ENCODE measurements at regions not wholly inside any gene's neighbourhood (a gene's known extent, or its start where the extent isn't known, plus 50 kb on each side); places are given as distances from the start of the nearest gene placed in this dataset.
A peak's percentile ranks its signal among the peaks of the same experiment; 100 is the strongest.

GRCh38 chr10:92751827-92752226 lies 62.1 kb downstream of the HHEX start:
- peaks cover 73% of the 10 kb centered on the region for H3K4me1 Mint-ChIP-seq
- Histone ChIP-seq H4K20me1 (ENCODE audit: insufficient read depth, low read length) (no peaks in the 10 kb centered on the region), H3K9ac (ENCODE audit: insufficient read depth, low read length, poor library complexity, severe bottlenecking) (no peak overlapping the region), H3K27ac (ENCODE audit: low read depth in 1 of 2, low read length in 2 of 2) (no peak overlapping the region), H3K79me2 (ENCODE audit: insufficient read depth, low read length) (no peaks in the 10 kb centered on the region), H2AFZ (ENCODE audit: insufficient read depth, low read depth, low read length, poor library complexity, severe bottlenecking) (no peak overlapping the region), H3K9me3 (replicated peaks in 1 of 2; ENCODE audit: control insufficient read depth in 1 of 2, insufficient read depth in 1 of 2, low read length in 2 of 2) (no peaks in the 10 kb centered on the region), H3K4me2 (replicated peaks; ENCODE audit: extremely low read depth, low read length, poor library complexity, severe bottlenecking) (no peak overlapping the region), H3K27me3 (ENCODE audit: control insufficient read depth in 2 of 2, insufficient read depth in 2 of 2, low read length in 2 of 2) (no peaks in the 10 kb centered on the region), H3K4me3 (replicated peaks in 1 of 3; ENCODE audit: low read depth in 2 of 3, low read length in 3 of 3) (no peak overlapping the region), H3K4me1 (ENCODE audit: control insufficient read depth in 1 of 2, insufficient read depth in 2 of 2, low read length in 2 of 2) (peaks cover 66 to 70% of the 10 kb centered on the region in 2 donors), H3K36me3 (replicated peaks in 1 of 2; ENCODE audit: control insufficient read depth in 1 of 2, insufficient read depth in 2 of 2, low read length in 2 of 2) (no peaks in the 10 kb centered on the region)
- H3K4me3 Mint-ChIP-seq: no peak overlapping the region
- peaks cover 1 to 4% of the 10 kb centered on the region in 2 donors for H3K36me3 Mint-ChIP-seq
- WGBS (ENCODE audit: insufficient coverage): no CpG with 5 or more reads among the region's 2 CpGs
- H3K27ac Mint-ChIP-seq: no peak overlapping the region
- TF ChIP-seq CTCF (IDR thresholded peaks at IDR 0.05): no peak
- DNase-seq: no peak
- H3K9me3 Mint-ChIP-seq: peaks cover 0 to 3% (median 0%) of the 10 kb centered on the region in 7 donors
- intact Hi-C loops (cut with micrococcal nuclease): loop anchor here in 1 of 2 donors (10.0 kb wide), 1 partner anchor 57 kb away; no protein-coding TSS in a partner anchor
- peaks cover 1 to 5% (median 3%) of the 10 kb centered on the region in 3 donors for H3K27me3 Mint-ChIP-seq (ENCODE audit: low read depth in 3 of 3)

DNA sequence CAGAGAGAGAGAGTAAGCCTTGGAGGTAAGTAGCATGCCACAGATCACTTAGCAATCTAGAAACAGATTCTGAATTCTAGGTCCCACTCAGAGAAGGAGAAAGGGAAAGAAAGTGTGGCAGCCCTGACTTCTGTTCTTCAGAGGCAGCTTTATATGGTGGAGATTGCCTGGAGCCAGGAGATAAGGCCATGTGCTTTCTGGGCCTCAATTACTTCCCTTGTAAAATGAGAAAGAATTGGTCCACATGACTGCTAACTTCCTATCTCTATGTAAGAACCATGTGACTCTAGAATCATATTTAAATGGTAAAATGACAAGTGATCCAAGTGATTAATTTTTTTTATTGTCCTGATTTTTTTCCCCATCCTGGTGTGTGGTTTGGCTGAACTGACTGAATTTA lies 64.1 kb downstream of the HHEX start:
- no peaks in the 10 kb centered on the region for H3K36me3 ChIP-seq (replicated peaks in 1 of 2; ENCODE audit: control insufficient read depth in 1 of 2, insufficient read depth in 2 of 2, low read length in 2 of 2)
- no peak for DNase-seq
- peak overlapping the region in 1 of 7 donors; percentile 40 for H3K27ac Mint-ChIP-seq
- H3K27me3 ChIP-seq (ENCODE audit: control insufficient read depth in 2 of 2, insufficient read depth in 2 of 2, low read length in 2 of 2): no peaks in the 10 kb centered on the region
- no peak overlapping the region for H3K4me3 ChIP-seq (replicated peaks in 1 of 3; ENCODE audit: low read depth in 2 of 3, low read length in 3 of 3)
- peaks cover 73% of the 10 kb centered on the region for H3K4me1 Mint-ChIP-seq
- peaks cover 0 to 4% of the 10 kb centered on the region in 2 donors for H3K36me3 Mint-ChIP-seq
- intact Hi-C loops (cut with micrococcal nuclease): loop anchor here in 1 of 2 donors (10.0 kb wide), 1 partner anchor 59 kb away; no protein-coding TSS in a partner anchor
- peaks cover 0 to 3% (median 0%) of the 10 kb centered on the region in 7 donors for H3K9me3 Mint-ChIP-seq
- no peaks in the 10 kb centered on the region for H4K20me1 ChIP-seq (ENCODE audit: insufficient read depth, low read length)
- H3K79me2 ChIP-seq (ENCODE audit: insufficient read depth, low read length): no peaks in the 10 kb centered on the region
- peaks cover 1 to 5% (median 3%) of the 10 kb centered on the region in 3 donors for H3K27me3 Mint-ChIP-seq (ENCODE audit: low read depth in 3 of 3)
- no peak overlapping the region for H3K4me3 Mint-ChIP-seq
- H3K9me3 ChIP-seq (replicated peaks in 1 of 2; ENCODE audit: control insufficient read depth in 1 of 2, insufficient read depth in 1 of 2, low read length in 2 of 2): no peaks in the 10 kb centered on the region
- no peak overlapping the region for H3K9ac ChIP-seq (ENCODE audit: insufficient read depth, low read length, poor library complexity, severe bottlenecking)
- no peak overlapping the region for H3K4me2 ChIP-seq (replicated peaks; ENCODE audit: extremely low read depth, low read length, poor library complexity, severe bottlenecking)
- H3K4me1 ChIP-seq (ENCODE audit: control insufficient read depth in 1 of 2, insufficient read depth in 2 of 2, low read length in 2 of 2): peaks cover 68 to 73% of the 10 kb centered on the region in 2 donors
- no peak overlapping the region for H2AFZ ChIP-seq (ENCODE audit: insufficient read depth, low read depth, low read length, poor library complexity, severe bottlenecking)
- no peak overlapping the region for H3K27ac ChIP-seq (ENCODE audit: low read depth in 1 of 2, low read length in 2 of 2)
- TF ChIP-seq CTCF (IDR thresholded peaks at IDR 0.05): no peak

Data from CD14-positive monocyte (primary cell).